ENCODE measurements at regions not wholly inside any gene's neighbourhood (a gene's known extent, or its start where the extent isn't known, plus 50 kb on each side); places are given as distances from the start of the nearest gene placed in this dataset.

DNA sequence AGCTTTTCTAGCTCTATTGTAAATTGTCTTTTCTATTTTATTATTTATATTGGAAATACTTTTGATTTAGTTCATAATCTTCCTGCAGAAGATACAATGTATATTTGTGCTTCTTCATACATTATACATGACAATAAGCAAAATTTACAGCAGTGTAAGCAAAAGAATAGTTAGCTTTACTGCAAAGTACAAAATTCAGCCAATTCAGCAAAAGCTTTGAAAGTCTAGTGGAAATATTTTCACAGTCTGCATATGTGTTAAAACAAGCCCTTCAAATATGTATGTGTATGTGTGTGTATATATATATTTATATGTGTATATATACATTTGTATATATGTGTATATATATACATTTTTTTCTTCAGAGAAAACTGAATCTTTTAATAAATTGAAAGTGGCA is 879.1 kb downstream of the SLITRK1 start (continued):
- TF ChIP-seq EHF (CRISPR knock-in tag; IDR thresholded peaks at IDR 0.05) (no peak), MAZ (IDR thresholded peaks at IDR 0.05; ENCODE audit: borderline replicate concordance, low read depth, low read length) (no peak), FOXS1 (CRISPR knock-in tag; IDR thresholded peaks at IDR 0.05) (no peak), NPAS2 (CRISPR knock-in tag; IDR thresholded peaks at IDR 0.05; ENCODE audit: borderline replicate concordance) (no peak)
- TF ChIP-seq, protein P1, sequence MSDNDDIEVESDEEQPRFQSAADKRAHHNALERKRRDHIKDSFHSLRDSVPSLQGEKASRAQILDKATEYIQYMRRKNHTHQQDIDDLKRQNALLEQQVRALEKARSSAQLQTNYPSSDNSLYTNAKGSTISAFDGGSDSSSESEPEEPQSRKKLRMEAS (IDR thresholded peaks at IDR 0.05) = no peak

GRCh38 chr13:82993417-82993816 is 888.9 kb downstream of the SLITRK1 start:
- no peak overlapping the region for H3K27ac ChIP-seq
- H3K4me3 ChIP-seq = no peak overlapping the region
- ChIA-PET POLR2A (no interaction called here), CTCF (no interaction called here)
- no peak for DNase-seq (ENCODE audit: low read depth in 1 of 2, low spot score in 1 of 2)
- no peaks in the 10 kb centered on the region for H3K4me1 ChIP-seq
- no peak for FAIRE-seq
- WGBS (ENCODE audit: missing lambda C conversion rate) = 38% methylated on average over 2 of the region's 2 CpGs
- no peak for ATAC-seq
- TF ChIP-seq POLR2AphosphoS2 (conservative IDR thresholded peaks at IDR 0.05; ENCODE audit: low read length) (no peak), RCOR1 (IDR thresholded peaks at IDR 0.05; ENCODE audit: low read depth, low read length) (no peak), FOSL2 (IDR thresholded peaks at IDR 0.05) (no peak), FOSL2 (CRISPR knock-in tag; IDR thresholded peaks at IDR 0.05) (no peak), BHLHE40 (IDR thresholded peaks at IDR 0.05; ENCODE audit: low read depth, low read length) (no peak), EHMT2 (IDR thresholded peaks at IDR 0.05; ENCODE audit: low read depth) (no peak), ESRRA (IDR thresholded peaks at IDR 0.05; ENCODE audit: borderline replicate concordance, low read length) (no peak), JUN (IDR thresholded peaks at IDR 0.05) (no peak), RFX5 (IDR thresholded peaks at IDR 0.05) (no peak), PHF8 (IDR thresholded peaks at IDR 0.05; ENCODE audit: borderline replicate concordance, low read depth) (no peak), CBX2 (IDR thresholded peaks at IDR 0.05; ENCODE audit: borderline replicate concordance, low read depth) (no peak), KDM1A (IDR thresholded peaks at IDR 0.05; ENCODE audit: low read depth) (no peak), MAFK (IDR thresholded peaks at IDR 0.05; ENCODE audit: partially characterized antibody) (no peak), RARB (CRISPR knock-in tag; IDR thresholded peaks at IDR 0.05) (no peak), RAD21 (conservative IDR thresholded peaks at IDR 0.05 in 1 of 2, IDR thresholded peaks at IDR 0.05 in 1 of 2) (no peak)
- TF ChIP-seq, protein P2, sequence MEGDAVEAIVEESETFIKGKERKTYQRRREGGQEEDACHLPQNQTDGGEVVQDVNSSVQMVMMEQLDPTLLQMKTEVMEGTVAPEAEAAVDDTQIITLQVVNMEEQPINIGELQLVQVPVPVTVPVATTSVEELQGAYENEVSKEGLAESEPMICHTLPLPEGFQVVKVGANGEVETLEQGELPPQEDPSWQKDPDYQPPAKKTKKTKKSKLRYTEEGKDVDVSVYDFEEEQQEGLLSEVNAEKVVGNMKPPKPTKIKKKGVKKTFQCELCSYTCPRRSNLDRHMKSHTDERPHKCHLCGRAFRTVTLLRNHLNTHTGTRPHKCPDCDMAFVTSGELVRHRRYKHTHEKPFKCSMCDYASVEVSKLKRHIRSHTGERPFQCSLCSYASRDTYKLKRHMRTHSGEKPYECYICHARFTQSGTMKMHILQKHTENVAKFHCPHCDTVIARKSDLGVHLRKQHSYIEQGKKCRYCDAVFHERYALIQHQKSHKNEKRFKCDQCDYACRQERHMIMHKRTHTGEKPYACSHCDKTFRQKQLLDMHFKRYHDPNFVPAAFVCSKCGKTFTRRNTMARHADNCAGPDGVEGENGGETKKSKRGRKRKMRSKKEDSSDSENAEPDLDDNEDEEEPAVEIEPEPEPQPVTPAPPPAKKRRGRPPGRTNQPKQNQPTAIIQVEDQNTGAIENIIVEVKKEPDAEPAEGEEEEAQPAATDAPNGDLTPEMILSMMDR (IDR thresholded peaks at IDR 0.05) = no peak
- TF ChIP-seq, protein P3, sequence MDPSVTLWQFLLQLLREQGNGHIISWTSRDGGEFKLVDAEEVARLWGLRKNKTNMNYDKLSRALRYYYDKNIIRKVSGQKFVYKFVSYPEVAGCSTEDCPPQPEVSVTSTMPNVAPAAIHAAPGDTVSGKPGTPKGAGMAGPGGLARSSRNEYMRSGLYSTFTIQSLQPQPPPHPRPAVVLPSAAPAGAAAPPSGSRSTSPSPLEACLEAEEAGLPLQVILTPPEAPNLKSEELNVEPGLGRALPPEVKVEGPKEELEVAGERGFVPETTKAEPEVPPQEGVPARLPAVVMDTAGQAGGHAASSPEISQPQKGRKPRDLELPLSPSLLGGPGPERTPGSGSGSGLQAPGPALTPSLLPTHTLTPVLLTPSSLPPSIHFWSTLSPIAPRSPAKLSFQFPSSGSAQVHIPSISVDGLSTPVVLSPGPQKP (IDR thresholded peaks at IDR 0.05; ENCODE audit: low read depth, low read length) = no peak
- TF ChIP-seq, protein P4, sequence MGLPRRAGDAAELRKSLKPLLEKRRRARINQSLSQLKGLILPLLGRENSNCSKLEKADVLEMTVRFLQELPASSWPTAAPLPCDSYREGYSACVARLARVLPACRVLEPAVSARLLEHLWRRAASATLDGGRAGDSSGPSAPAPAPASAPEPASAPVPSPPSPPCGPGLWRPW (IDR thresholded peaks at IDR 0.05) = no peak
- H3K9me3 ChIP-seq = no peaks in the 10 kb centered on the region
- no peak overlapping the region for H3K4me2 ChIP-seq

GRCh38 chr13:82976499-82976898 is 905.8 kb downstream of the SLITRK1 start:
- H3K9me3 ChIP-seq = no peaks in the 10 kb centered on the region
- ChIA-PET CTCF (no interaction called here), POLR2A (no interaction called here)
- no peak overlapping the region for H3K4me3 ChIP-seq
- TF ChIP-seq TP53 (CRISPR knock-in tag; IDR thresholded peaks at IDR 0.05) (no peak), SMC3 (IDR thresholded peaks at IDR 0.05) (no peak)
- TF ChIP-seq, protein P2 (IDR thresholded peaks at IDR 0.05) = no peak
- ATAC-seq (no peak), FAIRE-seq (no peak), DNase-seq (ENCODE audit: low read depth in 1 of 2, low spot score in 1 of 2) (no peak)
- H3K4me1 ChIP-seq = no peaks in the 10 kb centered on the region
- H3K4me2 ChIP-seq = no peak overlapping the region
- H3K27ac ChIP-seq = no peak overlapping the region

Data from A549 (cell line).